Endothelial cell of umbilical vein (primary cell): ENCODE measurements at regions not wholly inside any gene's neighbourhood (a gene's known extent, or its start where the extent isn't known, plus 50 kb on each side); places are given as distances from the start of the nearest gene placed in this dataset.

ENCODE experiments used
- BruUV-seq: library from RNA; stranded (reverse); fragments of 400-500 nt; replicated peaks from 2 replicates; lab custom pipeline; 2021; lab: Mats Ljungman, UMichigan
- CTCF ChIA-PET: fragments of 300-600, 350-600 bp; sonication (Branson Sonifier 250); formaldehyde crosslinking; loops from one replicate; lab custom pipeline; 2021; ENCODE audit warnings: antibody characterized with exemption, inconsistent platforms; lab: Charles Lee
- POLR2A ChIA-PET: fragments of 300-600, 350-600 bp; sonication (Branson Sonifier 250); formaldehyde crosslinking; loops from one replicate; lab custom pipeline; 2021; ENCODE audit warnings: antibody characterized with exemption, inconsistent platforms; lab: Charles Lee
- DNase-seq: peaks from one replicate; pipeline ENCODE4 v3.0.0-alpha.2; 2011; ENCODE audit warnings: low read depth, low spot score
- FAIRE-seq: peaks from 2 replicates; lab custom pipeline; 2011; peaks lifted over from hg19 to GRCh38; lab: Jason Lieb, UNC
- H2AFZ ChIP-seq: 2 replicates; pipeline ENCODE4 v1.6.0; 2012; ENCODE audit warnings: low read depth, low read length, control low read depth, inconsistent platforms
- H3K27ac ChIP-seq: 2 replicates; pipeline ENCODE4 v1.5.1; 2011; ENCODE audit warnings: low read depth, mild to moderate bottlenecking, control low read depth, low read length, moderate library complexity; ENCODE audit not compliant: insufficient read depth
- H3K27me3 ChIP-seq, 2 experiments: 2 replicates each; pipeline versions ENCODE4 v1.6.0 to v1.6.1; 2011; ENCODE audit warnings: low read length in 2 of 2, mixed read lengths in 1 of 2; ENCODE audit not compliant: control insufficient read depth in 2 of 2, insufficient read depth in 2 of 2
- H3K36me3 ChIP-seq, 2 experiments: 2 replicates in 1 of 2; 3 replicates in 1 of 2; pipeline ENCODE4 v1.5.1; 2011; ENCODE audit warnings: low read length in 2 of 2, mild to moderate bottlenecking in 1 of 2, moderate library complexity in 1 of 2; ENCODE audit not compliant: control insufficient read depth in 2 of 2, insufficient read depth in 2 of 2; ENCODE audit errors: extremely low read depth in 1 of 2
- H3K4me1 ChIP-seq: 3 replicates; pipeline ENCODE4 v1.5.1; 2011; ENCODE audit warnings: mild to moderate bottlenecking, low read length; ENCODE audit not compliant: control insufficient read depth, insufficient read depth; ENCODE audit errors: extremely low read depth
- H3K4me2 ChIP-seq: 2 replicates; pipeline ENCODE4 v1.6.1; 2011; ENCODE audit warnings: low read length, control low read depth, mixed read lengths; ENCODE audit not compliant: insufficient read depth
- H3K4me3 ChIP-seq, 3 experiments: fragments of 200-600 bp in 1 of 3; sonication (generic), shearing (Covaris generic) in 1 of 3; replicated peaks in 1 of 3; 2 replicates each; pipeline ENCODE4 v1.5.1; 2011 to 2016; ENCODE audit warnings: control low read depth in 3 of 3, low read length in 3 of 3, mild to moderate bottlenecking in 2 of 3, inconsistent platforms in 1 of 3, low read depth in 1 of 3, moderate library complexity in 1 of 3; ENCODE audit not compliant: insufficient read depth in 1 of 3
- H3K79me2 ChIP-seq: 2 replicates; pipeline ENCODE4 v1.6.0; 2012; ENCODE audit warnings: low read length, inconsistent platforms; ENCODE audit not compliant: control insufficient read depth, insufficient read depth
- H3K9ac ChIP-seq: replicated peaks from 2 replicates; pipeline ENCODE3; 2011; ENCODE audit warnings: low read length, control low read depth; ENCODE audit not compliant: insufficient read depth; ENCODE audit errors: extremely low read depth
- H3K9me1 ChIP-seq: replicated peaks from 3 replicates; pipeline ENCODE4 v1.6.0; 2011; ENCODE audit warnings: mild to moderate bottlenecking, low read length; ENCODE audit not compliant: control insufficient read depth, insufficient read depth; ENCODE audit errors: extremely low read depth
- H3K9me3 ChIP-seq: replicated peaks from 2 replicates; pipeline ENCODE4 v1.5.1; 2012; ENCODE audit warnings: low read length, inconsistent platforms; ENCODE audit not compliant: control insufficient read depth, insufficient read depth
- H4K20me1 ChIP-seq: replicated peaks from 2 replicates; pipeline ENCODE3; 2011; ENCODE audit warnings: mild to moderate bottlenecking, low read length; ENCODE audit not compliant: control insufficient read depth, insufficient read depth; ENCODE audit errors: extremely low read depth
- EZH2 ChIP-seq: IDR thresholded peaks from 2 replicates; pipeline ENCODE4 v1.6.1; 2012; ENCODE audit warnings: borderline replicate concordance, low read depth, mild to moderate bottlenecking, moderate library complexity, low read length, inconsistent platforms; ENCODE audit not compliant: severe bottlenecking
- FOS ChIP-seq: IDR thresholded peaks from 2 replicates; pipeline ENCODE4 v1.6.1; 2011; ENCODE audit warnings: mild to moderate bottlenecking, low read length, moderate library complexity, borderline replicate concordance; ENCODE audit not compliant: insufficient read depth
- GATA2 ChIP-seq: IDR thresholded peaks from 2 replicates; pipeline ENCODE4 v1.7.0; 2011; ENCODE audit warnings: low read depth, mild to moderate bottlenecking, moderate library complexity, mixed read lengths, low read length; ENCODE audit not compliant: insufficient read length, insufficient read depth
- JUN ChIP-seq: IDR thresholded peaks from 2 replicates; pipeline ENCODE4 v1.6.1; 2011; ENCODE audit warnings: borderline replicate concordance, low read depth; ENCODE audit not compliant: insufficient read length, insufficient read depth
- MYC ChIP-seq: IDR thresholded peaks from one replicate; pipeline ENCODE4 v1.6.1; 2011; ENCODE audit warnings: mild to moderate bottlenecking, low read depth, low read length
- POLR2A ChIP-seq: IDR thresholded peaks from 2 replicates; pipeline ENCODE4 v1.6.1; 2012; ENCODE audit warnings: low read depth, mild to moderate bottlenecking, control low read depth, low read length
- POLR2AphosphoS5 ChIP-seq: IDR thresholded peaks from 2 replicates; pipeline ENCODE4 v1.6.1; 2012; ENCODE audit warnings: low read depth, mild to moderate bottlenecking, control low read depth, low read length, moderate library complexity; ENCODE audit not compliant: insufficient read depth
- dilution Hi-C: fragments of 300-500 bp; cut with MboI; formaldehyde crosslinking; loops from one replicate; pipeline ENCODE4 v1.15.0; 2019; ENCODE audit warnings: low sequenced_read_pairs; ENCODE audit not compliant: extremely low pct_ligation_motif_present
- intact Hi-C: fragments of 100-400 bp; cut with micrococcal nuclease; formaldehyde crosslinking; loops from one replicate; pipeline ENCODE4 v1.10.0; 2022
- TF ChIP-seq, protein P1 (sequence below), 2 donors: IDR thresholded peaks; 1 replicate in 1 of 2; 2 replicates in 1 of 2; pipeline ENCODE4 v1.5.1; 2011; ENCODE audit warnings: low read length in 2 of 2, mild to moderate bottlenecking in 2 of 2, moderate library complexity in 2 of 2, control low read depth in 1 of 2, inconsistent platforms in 1 of 2, low read depth in 1 of 2; ENCODE audit not compliant: insufficient read depth in 1 of 2; ENCODE audit errors: extremely low read depth in 1 of 2
- TF ChIP-seq, protein P2 (sequence below): IDR thresholded peaks from 2 replicates; pipeline ENCODE4 v1.6.1; 2011; ENCODE audit not compliant: insufficient read depth, insufficient read length

DNA sequence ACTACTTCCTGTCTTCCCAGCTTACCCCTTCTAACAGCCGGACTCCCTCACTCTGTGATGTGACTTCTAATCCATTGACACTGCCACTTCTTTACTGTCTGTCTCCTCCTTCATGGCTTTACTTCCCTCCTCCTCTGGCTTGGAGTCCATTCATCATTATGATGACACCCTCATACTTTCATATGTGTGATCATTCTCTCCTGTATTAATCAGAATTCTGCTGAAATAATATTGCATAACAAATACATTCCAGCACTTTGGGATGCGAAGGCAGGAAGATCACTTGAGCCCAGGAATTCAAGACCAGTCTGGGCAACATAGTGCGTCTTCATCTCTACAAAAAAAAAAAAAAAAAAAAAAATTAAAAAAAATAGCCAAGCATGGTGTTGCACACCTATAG lies 147.9 kb upstream of the BTBD3 start:
- intact Hi-C loops = no loop called here
- H2AFZ ChIP-seq = no peak overlapping the region
- no peaks in the 10 kb centered on the region for H4K20me1 ChIP-seq
- CTCF ChIA-PET = no interaction called here
- no peaks in the 10 kb centered on the region for H3K79me2 ChIP-seq
- H3K4me2 ChIP-seq = no peak overlapping the region
- TF ChIP-seq POLR2A = no peak
- TF ChIP-seq MYC = no peak
- TF ChIP-seq FOS = no peak
- TF ChIP-seq EZH2 = no peak
- no peak for TF ChIP-seq JUN
- TF ChIP-seq, protein P1, sequence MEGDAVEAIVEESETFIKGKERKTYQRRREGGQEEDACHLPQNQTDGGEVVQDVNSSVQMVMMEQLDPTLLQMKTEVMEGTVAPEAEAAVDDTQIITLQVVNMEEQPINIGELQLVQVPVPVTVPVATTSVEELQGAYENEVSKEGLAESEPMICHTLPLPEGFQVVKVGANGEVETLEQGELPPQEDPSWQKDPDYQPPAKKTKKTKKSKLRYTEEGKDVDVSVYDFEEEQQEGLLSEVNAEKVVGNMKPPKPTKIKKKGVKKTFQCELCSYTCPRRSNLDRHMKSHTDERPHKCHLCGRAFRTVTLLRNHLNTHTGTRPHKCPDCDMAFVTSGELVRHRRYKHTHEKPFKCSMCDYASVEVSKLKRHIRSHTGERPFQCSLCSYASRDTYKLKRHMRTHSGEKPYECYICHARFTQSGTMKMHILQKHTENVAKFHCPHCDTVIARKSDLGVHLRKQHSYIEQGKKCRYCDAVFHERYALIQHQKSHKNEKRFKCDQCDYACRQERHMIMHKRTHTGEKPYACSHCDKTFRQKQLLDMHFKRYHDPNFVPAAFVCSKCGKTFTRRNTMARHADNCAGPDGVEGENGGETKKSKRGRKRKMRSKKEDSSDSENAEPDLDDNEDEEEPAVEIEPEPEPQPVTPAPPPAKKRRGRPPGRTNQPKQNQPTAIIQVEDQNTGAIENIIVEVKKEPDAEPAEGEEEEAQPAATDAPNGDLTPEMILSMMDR (IDR thresholded peaks at IDR 0.05; ENCODE audit: extremely low read depth in 1 of 2, insufficient read depth in 1 of 2, low read depth in 1 of 2, low read length in 2 of 2) = no peak
- TF ChIP-seq, protein P2, sequence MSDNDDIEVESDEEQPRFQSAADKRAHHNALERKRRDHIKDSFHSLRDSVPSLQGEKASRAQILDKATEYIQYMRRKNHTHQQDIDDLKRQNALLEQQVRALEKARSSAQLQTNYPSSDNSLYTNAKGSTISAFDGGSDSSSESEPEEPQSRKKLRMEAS = no peak
- no peak for TF ChIP-seq POLR2AphosphoS5
- TF ChIP-seq GATA2 = no peak
- no peaks in the 10 kb centered on the region for H3K36me3 ChIP-seq
- no peaks in the 10 kb centered on the region for H3K27me3 ChIP-seq
- H3K9ac ChIP-seq = no peak overlapping the region
- FAIRE-seq (no peak), DNase-seq (no peak)
- dilution Hi-C loops = no loop called here
- no peak overlapping the region for H3K4me3 ChIP-seq
- BruUV-seq = no TSS peak
- POLR2A ChIA-PET = interaction anchor here (0.5 kb wide), 1 partner anchor 69 kb away, joined by 7 read pairs; no protein-coding TSS in a partner anchor
- no peaks in the 10 kb centered on the region for H3K9me1 ChIP-seq
- no peaks in the 10 kb centered on the region for H3K4me1 ChIP-seq
- no peaks in the 10 kb centered on the region for H3K9me3 ChIP-seq
- H3K27ac ChIP-seq = no peak overlapping the region
